K562 (cell line): ENCODE measurements at regions not wholly inside any gene's neighbourhood (a gene's known extent, or its start where the extent isn't known, plus 50 kb on each side); places are given as distances from the start of the nearest gene placed in this dataset.
A peak's percentile ranks its signal among the peaks of the same experiment; 100 is the strongest.

Experiments
- ATAC-seq: fragments of 200-7000 bp; cut with Tn5 transposase; 3 replicates; pipeline ENCODE4 v1.9.1; 2020; ENCODE audit warnings: moderate library complexity
- BruUV-seq: library from RNA; stranded (reverse); fragments of 400-500 nt; replicated peaks from 2 replicates; lab custom pipeline; 2021; lab: Mats Ljungman, UMichigan
- CTCF ChIA-PET: fragments of 300-600 bp; formaldehyde crosslinking; extraction: SDS; loops from one replicate; lab custom pipeline; 2021; ENCODE audit warnings: low intra/inter-chr PET ratio; lab: Yijun Ruan, JAX
- POLR2A ChIA-PET: fragments of 300-600, 350-650 bp; sonication (Branson Sonifier 250); formaldehyde crosslinking; extraction: SDS; loops from one replicate; lab custom pipeline; 2021; ENCODE audit warnings: antibody characterized with exemption, inconsistent platforms; lab: Yijun Ruan, JAX
- DNase-seq, 4 experiments: peaks; one replicate each; pipeline versions ENCODE4 v3.0.0 to v3.0.0-alpha.2; 2011 to 2018; ENCODE audit warnings: low spot score in 3 of 4, mixed read lengths in 3 of 4; ENCODE audit errors: extremely low read depth in 1 of 4
- FAIRE-seq: peaks from 2 replicates; lab custom pipeline; 2011; peaks lifted over from hg19 to GRCh38; lab: Jason Lieb, UNC
- H2AFZ ChIP-seq: 2 replicates; pipeline ENCODE4 v1.6.0; 2011; ENCODE audit warnings: low read depth, low read length, control low read depth, inconsistent platforms
- H3K27ac ChIP-seq: fragments of 200-600 bp; 3 replicates; pipeline ENCODE4 v1.8.0; 2011; ENCODE audit warnings: low read depth, mild to moderate bottlenecking, control low read depth, inconsistent platforms, low read length, moderate library complexity, mixed read lengths; ENCODE audit errors: extremely low read depth
- H3K27me3 ChIP-seq, 2 experiments: fragments of 300-600 bp in 1 of 2; 2 replicates in 1 of 2; 3 replicates in 1 of 2; pipeline versions ENCODE4 v1.6.0 to v1.8.0; 2011; ENCODE audit warnings: inconsistent platforms in 2 of 2, low read length in 2 of 2, mild to moderate bottlenecking in 1 of 2, mixed read lengths in 1 of 2, moderate library complexity in 1 of 2; ENCODE audit not compliant: control insufficient read depth in 2 of 2, insufficient read depth in 2 of 2
- H3K36me3 ChIP-seq: fragments of 300-600 bp; 3 replicates; pipeline ENCODE4 v1.8.0; 2011; ENCODE audit warnings: mild to moderate bottlenecking, low read length, inconsistent platforms; ENCODE audit not compliant: control insufficient read depth, insufficient read depth
- H3K4me1 ChIP-seq, 2 experiments: fragments of 200-600 bp in 1 of 2; replicated peaks in 1 of 2; 2 replicates in 1 of 2; 3 replicates in 1 of 2; pipeline versions ENCODE4 v1.5.1 to v1.8.0; 2011; ENCODE audit warnings: inconsistent platforms in 2 of 2, low read length in 2 of 2, mild to moderate bottlenecking in 1 of 2, mixed read lengths in 1 of 2, moderate library complexity in 1 of 2; ENCODE audit not compliant: control insufficient read depth in 2 of 2, insufficient read depth in 2 of 2
- H3K4me2 ChIP-seq: 2 replicates; pipeline ENCODE4 v1.6.1; 2011; ENCODE audit warnings: low read length, control low read depth, inconsistent platforms, mixed read lengths; ENCODE audit not compliant: insufficient read depth
- H3K4me3 ChIP-seq: fragments of 200-600 bp; sonication (generic), shearing (Covaris generic); 2 replicates; pipeline ENCODE4 v1.5.1; 2016; ENCODE audit warnings: control low read depth, inconsistent platforms
- H3K79me2 ChIP-seq: fragments of 200-600 bp; 3 replicates; pipeline ENCODE4 v1.8.0; 2011; ENCODE audit warnings: low read length, inconsistent platforms; ENCODE audit not compliant: control insufficient read depth, insufficient read depth
- H3K9ac ChIP-seq, 2 experiments: 2 replicates each; pipeline versions ENCODE4 v1.6.0 to v1.6.1; 2011; ENCODE audit warnings: low read depth in 2 of 2, low read length in 2 of 2, control low read depth in 1 of 2, inconsistent platforms in 1 of 2, mild to moderate bottlenecking in 1 of 2, mixed read lengths in 1 of 2; ENCODE audit not compliant: insufficient read depth in 1 of 2
- H3K9me1 ChIP-seq: one replicate; pipeline ENCODE4 v1.6.0; 2011; ENCODE audit warnings: inconsistent platforms, mild to moderate bottlenecking, low read length, moderate library complexity; ENCODE audit not compliant: control insufficient read depth, insufficient read depth
- H3K9me3 ChIP-seq: replicated peaks from 2 replicates; pipeline ENCODE4 v1.5.1; 2011; ENCODE audit warnings: low read depth, low read length, inconsistent platforms; ENCODE audit not compliant: control insufficient read depth, insufficient read depth
- H4K20me1 ChIP-seq: replicated peaks from 2 replicates; pipeline ENCODE4 v1.6.1; 2011; ENCODE audit warnings: low read length, inconsistent platforms, mixed read lengths; ENCODE audit not compliant: control insufficient read depth, insufficient read depth
- JUN ChIP-seq, 2 experiments: sonication (generic) in 1 of 2; formaldehyde crosslinking in 1 of 2; IDR thresholded peaks; 2 replicates each; pipeline versions ENCODE4 v1.6.1 to v1.8.0; 2012 to 2022; ENCODE audit warnings: borderline replicate concordance in 2 of 2, mild to moderate bottlenecking in 2 of 2, improper control_type of control experiment in 1 of 2, low read depth in 1 of 2, low read length in 1 of 2, missing genetic modification reagents in 1 of 2
- KLF1 ChIP-seq: fragments of 450-650 bp; IDR thresholded peaks from 2 replicates; pipeline ENCODE4 v1.6.1; 2016; ENCODE audit warnings: missing genetic modification characterization, missing compliant biosample characterization
- POLR3A ChIP-seq: IDR thresholded peaks from 2 replicates; pipeline ENCODE4 v1.6.1; 2011; ENCODE audit warnings: borderline replicate concordance, mild to moderate bottlenecking, moderate library complexity; ENCODE audit not compliant: insufficient read length, insufficient read depth; ENCODE audit errors: extremely low read depth
- RBM17 ChIP-seq: fragments of 200-400 bp; formaldehyde crosslinking; IDR thresholded peaks from 2 replicates; pipeline ENCODE4 v1.6.1; 2017; ENCODE audit warnings: low read depth, mild to moderate bottlenecking, low read length, borderline replicate concordance
- TSC22D4 ChIP-seq: fragments of 450-650 bp; IDR thresholded peaks from 2 replicates; pipeline ENCODE4 v1.6.1; 2016; ENCODE audit warnings: missing genetic modification characterization, missing biosample characterization, control low read depth
- USF2 ChIP-seq: sonication (generic); formaldehyde crosslinking; IDR thresholded peaks from 2 replicates; pipeline ENCODE4 v1.5.0; 2020; ENCODE audit warnings: missing genetic modification reagents
- YBX1 ChIP-seq: fragments of 450-650 bp; IDR thresholded peaks from 2 replicates; pipeline ENCODE4 v1.7.1; 2016; ENCODE audit warnings: mild to moderate bottlenecking
- WGBS: fragments of 100-300 bp; shearing (Covaris generic); methylation state at CpG from one replicate; pipeline ENCODE4 v1.1.6; 2016; ENCODE audit warnings: low coverage, mixed read lengths; ENCODE audit not compliant: insufficient coverage; ENCODE audit errors: missing lambda C conversion rate; 5-methylcytosine and 5-hydroxymethylcytosine counted together
- in situ Hi-C: fragments of 300-500 bp; cut with MboI; formaldehyde crosslinking; loops from 4 replicates; pipeline ENCODE4 v1.15.0; 2018; ENCODE audit warnings: inconsistent platforms, mixed read lengths
- intact Hi-C: fragments of 100-400 bp; cut with micrococcal nuclease; formaldehyde crosslinking; loops from 2 replicates; pipeline ENCODE4 v1.14.2; 2022
- TF ChIP-seq, protein P1 (sequence below): fragments of 450-650 bp; IDR thresholded peaks from 2 replicates; pipeline ENCODE4 v1.6.1; 2018; ENCODE audit not compliant: partially characterized antibody

GRCh38 chr4:127523369-127523768 lies 109.4 kb upstream of the INTU start:
- Histone ChIP-seq H3K36me3 (no peaks in the 10 kb centered on the region), H3K79me2 (no peaks in the 10 kb centered on the region), H3K27ac (no peak overlapping the region), H3K4me2 (no peak overlapping the region), H3K4me1 (peaks cover 4 to 20% of the 10 kb centered on the region in 2 experiments; a peak in 4 of 5 replicates), H3K9me1 (no peaks in the 10 kb centered on the region), H2AFZ (no peak overlapping the region), H3K9ac (no peak overlapping the region), H3K27me3 (no peaks in the 10 kb centered on the region), H3K9me3 (0 out of 2 replicates have a peak, but pooled peaks cover 2% of the 10 kb centered on the region), H4K20me1 (no peaks in the 10 kb centered on the region), H3K4me3 (no peak overlapping the region)
- DNase-seq (peak in 2 of 4 experiments; percentile 7 to 34), ATAC-seq (peak; percentile 56), FAIRE-seq (peak; percentile 61)
- POLR2A ChIA-PET, result interaction anchor here (0.5 kb wide), 1 partner anchor 915 kb away, joined by 3 read pairs; no protein-coding TSS in a partner anchor
- BruUV-seq, result no TSS peak
- WGBS, result 36% methylated on average over 1 of the region's 1 CpG
- intact Hi-C loops, result no loop called here
- in situ Hi-C loops, result no loop called here
- CTCF ChIA-PET, result no interaction called here
- TF ChIP-seq TSC22D4 (tag) (no peak), KLF1 (no peak), YBX1 (no peak), RBM17 (no peak), POLR3A (no peak), USF2 (CRISPR knock-in tag) (0 out of 2 replicates have a peak, but pooled peaks have one; percentile 4), JUN (IDR thresholded peaks at IDR 0.05; ENCODE audit: borderline replicate concordance, low read depth, low read length) (no peak), JUN (CRISPR knock-in tag; IDR thresholded peaks at IDR 0.05; ENCODE audit: borderline replicate concordance) (no peak)
- TF ChIP-seq, protein P1, sequence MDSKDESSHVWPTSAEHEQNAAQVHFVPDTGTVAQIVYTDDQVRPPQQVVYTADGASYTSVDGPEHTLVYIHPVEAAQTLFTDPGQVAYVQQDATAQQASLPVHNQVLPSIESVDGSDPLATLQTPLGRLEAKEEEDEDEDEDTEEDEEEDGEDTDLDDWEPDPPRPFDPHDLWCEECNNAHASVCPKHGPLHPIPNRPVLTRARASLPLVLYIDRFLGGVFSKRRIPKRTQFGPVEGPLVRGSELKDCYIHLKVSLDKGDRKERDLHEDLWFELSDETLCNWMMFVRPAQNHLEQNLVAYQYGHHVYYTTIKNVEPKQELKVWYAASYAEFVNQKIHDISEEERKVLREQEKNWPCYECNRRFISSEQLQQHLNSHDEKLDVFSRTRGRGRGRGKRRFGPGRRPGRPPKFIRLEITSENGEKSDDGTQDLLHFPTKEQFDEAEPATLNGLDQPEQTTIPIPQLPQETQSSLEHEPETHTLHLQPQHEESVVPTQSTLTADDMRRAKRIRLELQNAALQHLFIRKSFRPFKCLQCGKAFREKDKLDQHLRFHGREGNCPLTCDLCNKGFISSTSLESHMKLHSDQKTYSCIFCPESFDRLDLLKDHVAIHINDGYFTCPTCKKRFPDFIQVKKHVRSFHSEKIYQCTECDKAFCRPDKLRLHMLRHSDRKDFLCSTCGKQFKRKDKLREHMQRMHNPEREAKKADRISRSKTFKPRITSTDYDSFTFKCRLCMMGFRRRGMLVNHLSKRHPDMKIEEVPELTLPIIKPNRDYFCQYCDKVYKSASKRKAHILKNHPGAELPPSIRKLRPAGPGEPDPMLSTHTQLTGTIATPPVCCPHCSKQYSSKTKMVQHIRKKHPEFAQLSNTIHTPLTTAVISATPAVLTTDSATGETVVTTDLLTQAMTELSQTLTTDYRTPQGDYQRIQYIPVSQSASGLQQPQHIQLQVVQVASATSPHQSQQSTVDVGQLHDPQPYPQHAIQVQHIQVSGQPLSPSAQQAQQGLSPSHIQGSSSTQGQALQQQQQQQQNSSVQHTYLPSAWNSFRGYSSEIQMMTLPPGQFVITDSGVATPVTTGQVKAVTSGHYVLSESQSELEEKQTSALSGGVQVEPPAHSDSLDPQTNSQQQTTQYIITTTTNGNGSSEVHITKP, result peak; percentile 61
